Endothelial cell (in vitro differentiated cells): ENCODE measurements at regions not wholly inside any gene's neighbourhood (a gene's known extent, or its start where the extent isn't known, plus 50 kb on each side); places are given as distances from the start of the nearest gene placed in this dataset.

ENCODE experiments used
- DNase-seq: peaks from one replicate; pipeline ENCODE4 v3.0.0; 2021; ENCODE audit warnings: low spot score
- H3K27ac Mint-ChIP-seq: one replicate; pipeline ENCODE4 v1.8.0; 2021; ENCODE audit warnings: mixed read lengths, inconsistent platforms; ENCODE audit not compliant: unreplicated experiment
- H3K27me3 Mint-ChIP-seq: one replicate; pipeline ENCODE4 v1.8.0; 2021; ENCODE audit warnings: mild to moderate bottlenecking, moderate library complexity, mixed read lengths, inconsistent platforms; ENCODE audit not compliant: unreplicated experiment
- H3K36me3 Mint-ChIP-seq: one replicate; pipeline ENCODE4 v1.8.0; 2021; ENCODE audit warnings: mild to moderate bottlenecking, low read depth, mixed read lengths, inconsistent platforms; ENCODE audit not compliant: unreplicated experiment
- H3K4me1 Mint-ChIP-seq: one replicate; pipeline ENCODE4 v1.8.0; 2021; ENCODE audit warnings: mild to moderate bottlenecking, mixed read lengths, inconsistent platforms; ENCODE audit not compliant: unreplicated experiment
- H3K4me3 Mint-ChIP-seq: one replicate; pipeline ENCODE4 v1.8.0; 2021; ENCODE audit warnings: mild to moderate bottlenecking, mixed read lengths, inconsistent platforms; ENCODE audit not compliant: unreplicated experiment
- H3K9me3 Mint-ChIP-seq: one replicate; pipeline ENCODE4 v1.8.0; 2021; ENCODE audit warnings: mixed read lengths, inconsistent platforms; ENCODE audit not compliant: unreplicated experiment
- CTCF ChIP-seq: fragments of 200-600 bp; sonication (generic); IDR thresholded peaks from one replicate; pipeline ENCODE4 v1.5.0; 2021; ENCODE audit warnings: antibody characterized with exemption; ENCODE audit not compliant: unreplicated experiment

GRCh38 chr13:80656512-80656904 lies 315.6 kb upstream of the SPRY2 start:
- Mint-ChIP-seq H3K9me3 (no peaks in the 10 kb centered on the region), H3K27me3 (peaks cover 3% of the 10 kb centered on the region), H3K36me3 (no peaks in the 10 kb centered on the region), H3K27ac (no peak overlapping the region), H3K4me1 (no peaks in the 10 kb centered on the region), H3K4me3 (no peak overlapping the region)
- DNase-seq = no peak
- TF ChIP-seq CTCF = no peak

- no peak for DNase-seq
- Mint-ChIP-seq H3K27me3 (peaks cover 3% of the 10 kb centered on the region), H3K27ac (no peak overlapping the region), H3K9me3 (no peaks in the 10 kb centered on the region), H3K4me1 (no peaks in the 10 kb centered on the region), H3K4me3 (no peak overlapping the region), H3K36me3 (no peaks in the 10 kb centered on the region)
- TF ChIP-seq CTCF = no peak
Measured at GRCh38 chr13:80655778-80656511, 315.0 kb upstream of the SPRY2 start.

GRCh38 chr13:80654638-80655249 lies 313.8 kb upstream of the SPRY2 start:
- no peak for TF ChIP-seq CTCF
- H3K27me3 Mint-ChIP-seq = peaks cover 3% of the 10 kb centered on the region
- no peaks in the 10 kb centered on the region for H3K4me1 Mint-ChIP-seq
- no peaks in the 10 kb centered on the region for H3K9me3 Mint-ChIP-seq
- no peaks in the 10 kb centered on the region for H3K36me3 Mint-ChIP-seq
- no peak for DNase-seq
- no peak overlapping the region for H3K4me3 Mint-ChIP-seq
- no peak overlapping the region for H3K27ac Mint-ChIP-seq

GRCh38 chr13:80649274-80649673 lies 308.3 kb upstream of the SPRY2 start:
- no peak for TF ChIP-seq CTCF
- Mint-ChIP-seq H3K4me3 (no peak overlapping the region), H3K9me3 (no peaks in the 10 kb centered on the region), H3K27me3 (no peaks in the 10 kb centered on the region), H3K27ac (no peak overlapping the region), H3K4me1 (no peaks in the 10 kb centered on the region), H3K36me3 (no peaks in the 10 kb centered on the region)
- DNase-seq = no peak

GRCh38 chr13:80642641-80643040 lies 301.7 kb upstream of the SPRY2 start:
- Mint-ChIP-seq H3K27me3 (no peaks in the 10 kb centered on the region), H3K36me3 (no peaks in the 10 kb centered on the region), H3K27ac (no peak overlapping the region)

More at GRCh38 chr13:80642641-80643040, 301.7 kb upstream of the SPRY2 start:
- TF ChIP-seq CTCF = no peak
- Mint-ChIP-seq H3K9me3 (no peaks in the 10 kb centered on the region), H3K4me3 (no peak overlapping the region), H3K4me1 (peaks cover 5% of the 10 kb centered on the region)
- DNase-seq = no peak
